ENCODE measurements at regions not wholly inside any gene's neighbourhood (a gene's known extent, or its start where the extent isn't known, plus 50 kb on each side); places are given as distances from the start of the nearest gene placed in this dataset.
"Not testable (repeated sequence)": the region's sequence is repeated elsewhere in the genome, so short reads cannot be mapped to it uniquely, and the experiment has no call there.

GRCh38 chr20:48530957-48531356 is 296.8 kb downstream of the PREX1 start:
- no peak for DNase-seq (ENCODE audit: low read depth)

GRCh38 chr20:48528346-48528745 is 299.5 kb downstream of the PREX1 start:
- no peak for DNase-seq (ENCODE audit: low read depth)

- DNase-seq (ENCODE audit: low read depth), result no peak
Observed at GRCh38 chr20:48527771-48528170, 300.0 kb downstream of the PREX1 start.

GRCh38 chr20:48526936-48527335 is 300.9 kb downstream of the PREX1 start:
- no peak for DNase-seq (ENCODE audit: low read depth)

- no peak for DNase-seq (ENCODE audit: low read depth)
Observed at GRCh38 chr20:48525400-48525799, 302.4 kb downstream of the PREX1 start.

GRCh38 chr20:48524582-48524981 is 303.2 kb downstream of the PREX1 start:
- no peak for DNase-seq (ENCODE audit: low read depth)

GRCh38 chr20:48523191-48523995 is 304.4 kb downstream of the PREX1 start:
- peak; percentile 79 for DNase-seq (ENCODE audit: low read depth)

- no peak for DNase-seq (ENCODE audit: low read depth)
Observed at GRCh38 chr20:48521121-48521520, 306.7 kb downstream of the PREX1 start.

GRCh38 chr20:48516196-48516595 is 311.6 kb downstream of the PREX1 start:
- DNase-seq (ENCODE audit: low read depth), result not testable (repeated sequence)

- DNase-seq (ENCODE audit: low read depth), result not testable (repeated sequence)
Observed at GRCh38 chr20:48514577-48514976, 313.2 kb downstream of the PREX1 start.

- not testable (repeated sequence) for DNase-seq (ENCODE audit: low read depth)
Observed at GRCh38 chr20:48512539-48512938, 315.3 kb downstream of the PREX1 start.

GRCh38 chr20:48505066-48505465 is 322.7 kb downstream of the PREX1 start:
- not testable (repeated sequence) for DNase-seq (ENCODE audit: low read depth)

GRCh38 chr20:48503166-48503815 is 324.5 kb downstream of the PREX1 start:
- no peak for DNase-seq (ENCODE audit: low read depth)

- DNase-seq (ENCODE audit: low read depth), result no peak
Observed at GRCh38 chr20:48502758-48503157, 325.0 kb downstream of the PREX1 start.

GRCh38 chr20:48502016-48502415 is 325.8 kb downstream of the PREX1 start:
- DNase-seq (ENCODE audit: low read depth), result no peak

- not testable (repeated sequence) for DNase-seq (ENCODE audit: low read depth)
Observed at GRCh38 chr20:48500900-48501299, 326.9 kb downstream of the PREX1 start.

- DNase-seq (ENCODE audit: low read depth), result not testable (repeated sequence)
Observed at GRCh38 chr20:48498939-48499338, 328.9 kb downstream of the PREX1 start.

GRCh38 chr20:48498125-48498524 is 329.7 kb downstream of the PREX1 start:
- DNase-seq (ENCODE audit: low read depth), result not testable (repeated sequence)

GRCh38 chr20:48493966-48494365 is 333.8 kb downstream of the PREX1 start:
- DNase-seq (ENCODE audit: low read depth), result no peak

GRCh38 chr20:48493331-48493730 is 334.5 kb downstream of the PREX1 start:
- not testable (repeated sequence) for DNase-seq (ENCODE audit: low read depth)

- no peak for DNase-seq (ENCODE audit: low read depth)
Observed at GRCh38 chr20:48492715-48493070, 335.1 kb downstream of the PREX1 start.

GRCh38 chr20:48492015-48492714 is 335.6 kb downstream of the PREX1 start:
- no peak for DNase-seq (ENCODE audit: low read depth)
